SK-N-SH (cell line): ENCODE measurements at regions not wholly inside any gene's neighbourhood (a gene's known extent, or its start where the extent isn't known, plus 50 kb on each side); places are given as distances from the start of the nearest gene placed in this dataset.

Experiments
- CTCF ChIA-PET: fragments of 300-600, 350-600 bp; formaldehyde crosslinking; extraction: SDS; loops from one replicate; lab custom pipeline; 2021; lab: Yijun Ruan, JAX
- POLR2A ChIA-PET: fragments of 350-600 bp; sonication (Branson Sonifier 250); formaldehyde crosslinking; extraction: SDS; loops from one replicate; lab custom pipeline; 2020; ENCODE audit warnings: antibody characterized with exemption, inconsistent platforms; lab: Yijun Ruan, JAX
- DNase-seq: peaks from one replicate; pipeline ENCODE4 v3.0.0; 2012
- H2AFZ ChIP-seq: fragments of 200-600 bp; sonication (generic); 2 replicates; pipeline ENCODE4 v1.8.1; 2016; ENCODE audit warnings: antibody characterized with exemption, mild to moderate bottlenecking, low read depth
- H3F3A ChIP-seq: fragments of 200-600 bp; sonication (generic); replicated peaks from 2 replicates; pipeline ENCODE3; 2016; ENCODE audit warnings: antibody characterized with exemption, mild to moderate bottlenecking; ENCODE audit not compliant: insufficient read depth
- H3K27ac ChIP-seq, 2 experiments: fragments of 200-500 bp in 1 of 2; fragments of 200-600 bp in 1 of 2; sonication (Bioruptor generic) in 1 of 2; sonication (generic), shearing (Covaris generic) in 1 of 2; 2 replicates each; pipeline versions ENCODE4 v1.5.1 to v1.6.1; 2014 to 2016; ENCODE audit warnings: low read depth in 2 of 2, inconsistent platforms in 1 of 2, low read length in 1 of 2, mild to moderate bottlenecking in 1 of 2, mixed read lengths in 1 of 2
- H3K27me3 ChIP-seq: fragments of 200-600 bp; sonication (generic), shearing (Covaris generic); 2 replicates; pipeline ENCODE4 v1.6.1; 2016; ENCODE audit warnings: mixed run types; ENCODE audit not compliant: insufficient read depth
- H3K36me3 ChIP-seq, 2 experiments: fragments of 200-500 bp in 1 of 2; fragments of 200-600 bp in 1 of 2; sonication (Bioruptor generic) in 1 of 2; sonication (generic) in 1 of 2; replicated peaks in 1 of 2; 2 replicates each; pipeline versions ENCODE3 to v1.5.1; 2014 to 2016; ENCODE audit warnings: low read length in 1 of 2, mild to moderate bottlenecking in 1 of 2; ENCODE audit not compliant: insufficient read depth in 2 of 2, control insufficient read depth in 1 of 2
- H3K4me1 ChIP-seq, 2 experiments: fragments of 200-500 bp in 1 of 2; fragments of 200-600 bp in 1 of 2; sonication (Bioruptor generic) in 1 of 2; sonication (generic), shearing (Covaris generic) in 1 of 2; 2 replicates each; pipeline versions ENCODE4 v1.5.1 to v1.6.1; 2014 to 2016; ENCODE audit warnings: low read depth in 1 of 2, low read length in 1 of 2, mixed run types in 1 of 2; ENCODE audit not compliant: insufficient read depth in 2 of 2, control insufficient read depth in 1 of 2
- H3K4me2 ChIP-seq: fragments of 200-600 bp; sonication (generic), shearing (Covaris generic); 2 replicates; pipeline ENCODE4 v1.6.1; 2017; ENCODE audit warnings: mixed run types
- H3K4me3 ChIP-seq, 2 experiments: fragments of 200-500 bp in 1 of 2; fragments of 200-600 bp in 1 of 2; sonication (Bioruptor generic) in 1 of 2; sonication (generic), shearing (Covaris generic) in 1 of 2; 2 replicates each; pipeline versions ENCODE4 v1.5.1 to v1.8.1; 2014 to 2016; ENCODE audit warnings: low read depth in 2 of 2, inconsistent platforms in 1 of 2, low read length in 1 of 2, mild to moderate bottlenecking in 1 of 2, mixed read lengths in 1 of 2, moderate library complexity in 1 of 2
- H3K79me2 ChIP-seq: fragments of 200-600 bp; sonication (generic); 2 replicates; pipeline ENCODE4 v1.8.1; 2017; ENCODE audit warnings: mild to moderate bottlenecking; ENCODE audit not compliant: insufficient read depth
- H3K9ac ChIP-seq: fragments of 200-600 bp; sonication (generic); 2 replicates; pipeline ENCODE4 v1.6.1; 2017; ENCODE audit warnings: mixed run types
- H3K9me2 ChIP-seq: fragments of 200-600 bp; sonication (generic); 2 replicates; pipeline ENCODE4 v1.6.1; 2017; ENCODE audit warnings: mixed run types
- H3K9me3 ChIP-seq: fragments of 200-600 bp; sonication (generic); 2 replicates; pipeline ENCODE4 v1.6.1; 2017; ENCODE audit warnings: mixed run types, mild to moderate bottlenecking, moderate library complexity
- H4K20me1 ChIP-seq: fragments of 200-600 bp; sonication (generic); 2 replicates; pipeline ENCODE4 v1.6.1; 2017; ENCODE audit warnings: mild to moderate bottlenecking, mixed run types; ENCODE audit not compliant: insufficient read depth
- CHD2 ChIP-seq: fragments of 150-350 bp; IDR thresholded peaks from 2 replicates; pipeline ENCODE4 v1.6.1; 2018; ENCODE audit warnings: low read length; ENCODE audit not compliant: partially characterized antibody
- EP300 ChIP-seq, 2 experiments: IDR thresholded peaks; 2 replicates each; pipeline versions ENCODE4 v1.4.0 to v1.6.1; 2012; ENCODE audit warnings: borderline replicate concordance in 1 of 2, low read depth in 1 of 2, low read length in 1 of 2
- FOXJ3 ChIP-seq: sonication (generic); formaldehyde crosslinking; IDR thresholded peaks from 2 replicates; pipeline ENCODE4 v1.5.1; 2020; ENCODE audit warnings: mild to moderate bottlenecking, missing genetic modification reagents
- GATA2 ChIP-seq: sonication (generic); formaldehyde crosslinking; IDR thresholded peaks from 2 replicates; pipeline ENCODE4 v1.5.0; 2020; ENCODE audit warnings: mild to moderate bottlenecking, missing genetic modification reagents
- JUND ChIP-seq: IDR thresholded peaks from 2 replicates; pipeline ENCODE4 v1.4.0; 2012
- NRF1 ChIP-seq: IDR thresholded peaks from 2 replicates; pipeline ENCODE4 v1.6.1; 2012; ENCODE audit warnings: low read depth, mild to moderate bottlenecking, low read length
- PBX3 ChIP-seq: IDR thresholded peaks from 2 replicates; pipeline ENCODE4; 2012
- POLR2AphosphoS5 ChIP-seq: IDR thresholded peaks from 2 replicates; pipeline ENCODE4 v1.6.1; 2012; ENCODE audit warnings: low read depth, low read length
- RCOR1 ChIP-seq: fragments of 150-350 bp; IDR thresholded peaks from 2 replicates; pipeline ENCODE4 v1.6.1; 2017; ENCODE audit warnings: antibody characterized with exemption, low read length
- RFX5 ChIP-seq: IDR thresholded peaks from 2 replicates; pipeline ENCODE4 v1.6.1; 2012; ENCODE audit warnings: mild to moderate bottlenecking, improper control_type of control experiment, low read length
- TCF12 ChIP-seq: IDR thresholded peaks from 2 replicates; pipeline ENCODE4 v1.4.0; 2012
- USF1 ChIP-seq: IDR thresholded peaks from 2 replicates; pipeline ENCODE4 v1.4.0; 2012; ENCODE audit warnings: low read depth, borderline replicate concordance
- YY1 ChIP-seq: IDR thresholded peaks from 2 replicates; pipeline ENCODE4 v1.4.0; 2012; ENCODE audit warnings: low read depth, mild to moderate bottlenecking
- WGBS: methylation state at CpG from one replicate; pipeline ENCODE4 v1.1.6; 2017; ENCODE audit warnings: low lambda C conversion rate; 5-methylcytosine and 5-hydroxymethylcytosine counted together
- TF ChIP-seq, protein P1 (sequence below): fragments of 200-600 bp; sonication (generic); IDR thresholded peaks from 2 replicates; pipeline ENCODE4 v1.6.1; 2017; ENCODE audit warnings: antibody characterized with exemption, mild to moderate bottlenecking, moderate library complexity

- WGBS = 88% methylated on average over 1 of the region's 1 CpG
- TF ChIP-seq NRF1 = no peak
- TF ChIP-seq TCF12 = no peak
- TF ChIP-seq YY1 = no peak
- TF ChIP-seq USF1 = no peak
- no peak for TF ChIP-seq EP300 (IDR thresholded peaks at IDR 0.05; ENCODE audit: borderline replicate concordance in 1 of 2, low read depth in 1 of 2, low read length in 1 of 2)
- TF ChIP-seq PBX3 = no peak
- no peak for TF ChIP-seq POLR2AphosphoS5
- TF ChIP-seq RFX5 = no peak
- TF ChIP-seq RCOR1 = no peak
- no peak for TF ChIP-seq GATA2 (CRISPR knock-in tag)
- no peak for TF ChIP-seq FOXJ3 (CRISPR knock-in tag)
- TF ChIP-seq JUND = no peak
- TF ChIP-seq CHD2 = no peak
- TF ChIP-seq, protein P1, sequence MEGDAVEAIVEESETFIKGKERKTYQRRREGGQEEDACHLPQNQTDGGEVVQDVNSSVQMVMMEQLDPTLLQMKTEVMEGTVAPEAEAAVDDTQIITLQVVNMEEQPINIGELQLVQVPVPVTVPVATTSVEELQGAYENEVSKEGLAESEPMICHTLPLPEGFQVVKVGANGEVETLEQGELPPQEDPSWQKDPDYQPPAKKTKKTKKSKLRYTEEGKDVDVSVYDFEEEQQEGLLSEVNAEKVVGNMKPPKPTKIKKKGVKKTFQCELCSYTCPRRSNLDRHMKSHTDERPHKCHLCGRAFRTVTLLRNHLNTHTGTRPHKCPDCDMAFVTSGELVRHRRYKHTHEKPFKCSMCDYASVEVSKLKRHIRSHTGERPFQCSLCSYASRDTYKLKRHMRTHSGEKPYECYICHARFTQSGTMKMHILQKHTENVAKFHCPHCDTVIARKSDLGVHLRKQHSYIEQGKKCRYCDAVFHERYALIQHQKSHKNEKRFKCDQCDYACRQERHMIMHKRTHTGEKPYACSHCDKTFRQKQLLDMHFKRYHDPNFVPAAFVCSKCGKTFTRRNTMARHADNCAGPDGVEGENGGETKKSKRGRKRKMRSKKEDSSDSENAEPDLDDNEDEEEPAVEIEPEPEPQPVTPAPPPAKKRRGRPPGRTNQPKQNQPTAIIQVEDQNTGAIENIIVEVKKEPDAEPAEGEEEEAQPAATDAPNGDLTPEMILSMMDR = no peak
- Histone ChIP-seq H3K4me3 (no peak overlapping the region), H3K27me3 (no peaks in the 10 kb centered on the region), H3K27ac (no peak overlapping the region), H3K9me3 (0 out of 2 replicates have a peak, but pooled peaks cover 3% of the 10 kb centered on the region), H3K79me2 (peaks cover 97% of the 10 kb centered on the region), H4K20me1 (no peaks in the 10 kb centered on the region; the same call in 1 of the 2 replicates), H3F3A (peaks cover 24% of the 10 kb centered on the region), H2AFZ (no peak overlapping the region), H3K4me2 (no peak overlapping the region), H3K4me1 (peaks cover 0 to 6% of the 10 kb centered on the region in 2 experiments; a peak in 2 of 4 replicates), H3K36me3 (peaks cover 0 to 28% of the 10 kb centered on the region in 2 experiments), H3K9ac (no peak overlapping the region), H3K9me2 (no peaks in the 10 kb centered on the region)
- CTCF ChIA-PET = interaction anchor here (1.2 to 1.4 kb wide), 2 partner anchors 9 to 110 kb away, joined by 3 read pairs; no protein-coding TSS in a partner anchor
- POLR2A ChIA-PET = no interaction called here
- DNase-seq = no peak
These were observed 87.2 kb upstream of the NAV2 start for GRCh38 chr11:19625438-19625837.
